ENCODE measurements at regions not wholly inside any gene's neighbourhood (a gene's known extent, or its start where the extent isn't known, plus 50 kb on each side); places are given as distances from the start of the nearest gene placed in this dataset.

DNA sequence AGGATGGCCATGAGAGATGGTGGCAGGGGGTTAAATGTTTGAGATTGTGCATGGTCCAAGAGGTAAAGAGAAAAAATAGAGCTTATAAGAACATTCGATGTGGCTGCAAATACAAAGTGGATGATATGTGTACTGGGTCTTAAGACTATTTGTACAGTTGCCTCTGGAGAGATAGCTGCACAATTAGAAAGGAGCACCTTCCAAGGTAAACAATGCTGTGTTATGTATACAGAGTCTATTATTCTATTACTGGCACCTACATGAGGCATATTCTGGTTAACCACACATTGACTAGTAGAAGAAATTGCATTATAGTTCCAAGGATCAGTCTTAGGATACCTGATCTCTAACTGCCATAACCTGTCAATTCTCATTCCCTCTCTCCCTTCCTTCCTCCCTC, 238.0 kb upstream of the FOXN3 start:
- no peak for DNase-seq (ENCODE audit: low spot score in 2 of 2)
- TF ChIP-seq, protein P1, sequence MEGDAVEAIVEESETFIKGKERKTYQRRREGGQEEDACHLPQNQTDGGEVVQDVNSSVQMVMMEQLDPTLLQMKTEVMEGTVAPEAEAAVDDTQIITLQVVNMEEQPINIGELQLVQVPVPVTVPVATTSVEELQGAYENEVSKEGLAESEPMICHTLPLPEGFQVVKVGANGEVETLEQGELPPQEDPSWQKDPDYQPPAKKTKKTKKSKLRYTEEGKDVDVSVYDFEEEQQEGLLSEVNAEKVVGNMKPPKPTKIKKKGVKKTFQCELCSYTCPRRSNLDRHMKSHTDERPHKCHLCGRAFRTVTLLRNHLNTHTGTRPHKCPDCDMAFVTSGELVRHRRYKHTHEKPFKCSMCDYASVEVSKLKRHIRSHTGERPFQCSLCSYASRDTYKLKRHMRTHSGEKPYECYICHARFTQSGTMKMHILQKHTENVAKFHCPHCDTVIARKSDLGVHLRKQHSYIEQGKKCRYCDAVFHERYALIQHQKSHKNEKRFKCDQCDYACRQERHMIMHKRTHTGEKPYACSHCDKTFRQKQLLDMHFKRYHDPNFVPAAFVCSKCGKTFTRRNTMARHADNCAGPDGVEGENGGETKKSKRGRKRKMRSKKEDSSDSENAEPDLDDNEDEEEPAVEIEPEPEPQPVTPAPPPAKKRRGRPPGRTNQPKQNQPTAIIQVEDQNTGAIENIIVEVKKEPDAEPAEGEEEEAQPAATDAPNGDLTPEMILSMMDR (IDR thresholded peaks at IDR 0.05): no peak
- TF ChIP-seq POLR2AphosphoS5 (IDR thresholded peaks at IDR 0.05) (no peak), EP300 (IDR thresholded peaks at IDR 0.05) (no peak), POLR2A (IDR thresholded peaks at IDR 0.05) (no peak)
- no peaks in the 10 kb centered on the region for H3K9me3 ChIP-seq
- whole genome bisulfite sequencing: 63% methylated on average over 1 of the region's 1 CpG
- H3K4me3 ChIP-seq: no peak overlapping the region
- H3K4me1 ChIP-seq: peaks cover 1% of the 10 kb centered on the region
- H3K27me3 ChIP-seq: no peaks in the 10 kb centered on the region
- H3K36me3 ChIP-seq: no peaks in the 10 kb centered on the region
- no peak overlapping the region for H3K27ac ChIP-seq

DNA sequence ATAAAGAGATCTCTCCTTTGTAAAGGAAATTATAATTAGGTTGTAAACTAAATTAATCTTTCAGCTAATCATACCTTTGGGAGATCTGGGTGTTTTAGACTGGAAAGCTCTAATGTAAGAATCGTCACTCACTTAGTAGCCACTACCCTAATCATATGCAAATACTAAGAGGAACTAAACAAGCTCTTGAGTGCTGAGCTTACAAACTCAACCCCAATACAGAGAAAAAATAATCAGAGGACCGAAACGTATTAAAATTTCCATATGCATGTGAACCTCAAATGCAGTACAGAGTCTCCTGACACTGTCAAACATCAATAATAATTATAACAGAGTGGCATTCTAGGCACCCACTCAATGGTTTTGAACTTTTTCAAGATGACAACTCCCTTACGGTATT, 235.3 kb upstream of the FOXN3 start:
- WGBS: 89% methylated on average over 4 of the region's 4 CpGs
- DNase-seq (ENCODE audit: low spot score in 2 of 2): no peak
- no peaks in the 10 kb centered on the region for H3K36me3 ChIP-seq
- TF ChIP-seq EP300 (IDR thresholded peaks at IDR 0.05) (no peak), POLR2A (IDR thresholded peaks at IDR 0.05) (no peak), POLR2AphosphoS5 (IDR thresholded peaks at IDR 0.05) (no peak)
- TF ChIP-seq, protein P1 (IDR thresholded peaks at IDR 0.05): no peak
- no peak overlapping the region for H3K27ac ChIP-seq
- H3K27me3 ChIP-seq: no peaks in the 10 kb centered on the region
- H3K9me3 ChIP-seq: no peaks in the 10 kb centered on the region
- H3K4me1 ChIP-seq: no peaks in the 10 kb centered on the region
- no peak overlapping the region for H3K4me3 ChIP-seq

DNA sequence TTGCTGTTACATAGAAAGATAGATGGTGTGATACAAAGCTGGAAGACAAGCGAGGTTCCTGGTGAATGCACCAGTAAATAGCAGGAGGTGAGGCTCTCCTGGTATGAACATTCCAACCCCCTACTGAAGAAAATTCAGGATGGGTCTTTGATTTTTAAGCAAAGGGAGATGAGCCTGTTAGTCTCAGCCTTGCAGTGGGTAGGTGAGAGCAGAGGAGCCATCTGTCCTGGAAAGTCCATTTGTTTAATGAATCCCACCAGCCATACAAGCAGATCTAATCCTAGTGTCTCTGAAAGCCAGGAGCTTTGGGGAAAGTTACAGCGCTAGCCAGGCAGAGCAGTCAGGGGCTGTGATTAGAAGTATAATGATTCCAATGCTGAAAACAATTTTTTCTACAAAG, 234.8 kb upstream of the FOXN3 start:
- no peak for TF ChIP-seq EP300 (IDR thresholded peaks at IDR 0.05)
- no peak for TF ChIP-seq POLR2A (IDR thresholded peaks at IDR 0.05)
- no peak overlapping the region for H3K4me3 ChIP-seq
- no peaks in the 10 kb centered on the region for H3K27me3 ChIP-seq
- H3K27ac ChIP-seq: no peak overlapping the region
- DNase-seq (ENCODE audit: low spot score in 2 of 2): no peak
- H3K36me3 ChIP-seq: no peaks in the 10 kb centered on the region
- H3K9me3 ChIP-seq: no peaks in the 10 kb centered on the region
- H3K4me1 ChIP-seq: no peaks in the 10 kb centered on the region
- WGBS: 98% methylated on average over 2 of the region's 2 CpGs

DNA sequence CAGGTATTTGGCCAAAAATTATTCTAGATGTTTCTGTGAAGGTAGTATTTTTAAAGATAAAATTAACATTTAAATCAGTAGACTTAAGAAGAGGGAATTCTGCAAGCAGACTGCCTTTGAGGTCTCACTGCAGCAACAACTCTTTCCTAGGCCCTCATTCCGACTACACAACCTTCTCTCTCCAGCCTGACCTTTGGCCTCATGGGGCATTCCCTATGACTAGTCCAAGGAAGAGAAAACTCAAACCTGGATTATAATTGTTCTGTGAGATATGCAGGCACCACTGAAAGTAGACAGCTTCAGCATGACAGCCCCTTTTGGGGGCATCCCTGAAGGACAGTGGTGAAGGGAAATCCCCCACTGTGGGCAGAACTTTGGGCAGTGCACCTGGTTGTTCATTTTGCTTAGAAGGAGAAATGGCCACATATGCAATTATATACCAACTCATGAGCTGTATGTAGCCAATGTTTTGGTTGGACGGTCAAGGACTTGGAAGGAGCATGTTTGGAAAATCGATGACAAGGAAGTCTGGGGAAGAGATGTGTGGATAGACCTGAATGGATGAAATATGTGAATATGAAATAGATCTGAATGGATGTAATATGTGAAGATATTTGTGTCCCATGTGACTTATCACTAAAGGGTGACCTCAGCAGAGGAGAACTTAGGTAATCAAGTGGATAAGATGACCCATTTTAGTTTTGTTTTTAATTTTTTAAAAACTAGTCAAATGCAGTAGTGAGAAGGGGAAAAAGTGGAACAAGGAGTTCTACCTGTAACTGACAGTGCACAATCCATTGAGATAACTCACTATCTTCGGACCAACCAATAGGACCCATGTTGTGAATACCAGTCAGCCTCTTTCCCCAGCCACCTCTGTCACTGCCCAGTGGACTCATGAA, 233.3 kb upstream of the FOXN3 start:
- no peak for DNase-seq (ENCODE audit: low spot score in 2 of 2)
- Histone ChIP-seq H3K4me3 (no peak overlapping the region), H3K4me1 (no peaks in the 10 kb centered on the region), H3K27ac (no peak overlapping the region), H3K9me3 (no peaks in the 10 kb centered on the region), H3K27me3 (no peaks in the 10 kb centered on the region), H3K36me3 (no peaks in the 10 kb centered on the region)
- TF ChIP-seq POLR2A (IDR thresholded peaks at IDR 0.05) (no peak), EP300 (IDR thresholded peaks at IDR 0.05) (no peak)
- 94% methylated on average over 4 of the region's 4 CpGs for WGBS

DNA sequence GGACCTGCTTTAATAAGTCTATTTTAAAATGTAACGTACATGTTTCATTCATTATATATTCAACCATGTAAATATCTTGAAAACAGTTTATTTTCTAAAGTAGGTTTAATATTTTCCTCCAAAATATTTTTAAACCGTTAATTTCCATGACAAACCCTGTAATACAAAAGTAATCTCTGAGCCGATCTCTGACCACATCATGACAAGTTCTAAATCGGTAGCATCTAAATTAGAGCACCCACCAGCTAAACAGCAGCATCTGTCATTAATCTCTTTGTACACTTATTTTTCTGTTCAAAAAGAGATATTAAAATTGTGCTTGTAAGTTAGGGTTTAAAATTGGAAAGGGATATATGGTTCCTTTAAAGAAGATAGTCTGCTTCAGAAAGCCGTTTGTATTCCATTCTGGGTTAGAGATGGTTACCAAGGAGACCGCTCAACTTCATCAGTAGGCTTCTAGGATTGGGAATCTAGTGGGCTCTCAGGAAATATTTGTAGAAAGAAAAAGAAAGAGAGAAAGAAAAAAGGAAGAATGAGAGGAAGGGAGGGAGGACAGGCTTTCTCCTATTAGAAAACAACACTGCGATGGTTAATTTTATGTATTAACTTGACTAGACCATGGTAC, 232.5 kb upstream of the FOXN3 start:
- no peaks in the 10 kb centered on the region for H3K9me3 ChIP-seq
- no peak overlapping the region for H3K4me3 ChIP-seq
- no peak overlapping the region for H3K27ac ChIP-seq
- H3K27me3 ChIP-seq: no peaks in the 10 kb centered on the region
- TF ChIP-seq, protein P1 (IDR thresholded peaks at IDR 0.05): no peak
- TF ChIP-seq EP300 (IDR thresholded peaks at IDR 0.05): no peak
- no peak for TF ChIP-seq POLR2A (IDR thresholded peaks at IDR 0.05)
- TF ChIP-seq POLR2AphosphoS5 (IDR thresholded peaks at IDR 0.05): no peak
- WGBS: 79% methylated on average over 7 of the region's 7 CpGs
- H3K4me1 ChIP-seq: no peaks in the 10 kb centered on the region
- DNase-seq (ENCODE audit: low spot score in 2 of 2): no peak
- no peaks in the 10 kb centered on the region for H3K36me3 ChIP-seq

DNA sequence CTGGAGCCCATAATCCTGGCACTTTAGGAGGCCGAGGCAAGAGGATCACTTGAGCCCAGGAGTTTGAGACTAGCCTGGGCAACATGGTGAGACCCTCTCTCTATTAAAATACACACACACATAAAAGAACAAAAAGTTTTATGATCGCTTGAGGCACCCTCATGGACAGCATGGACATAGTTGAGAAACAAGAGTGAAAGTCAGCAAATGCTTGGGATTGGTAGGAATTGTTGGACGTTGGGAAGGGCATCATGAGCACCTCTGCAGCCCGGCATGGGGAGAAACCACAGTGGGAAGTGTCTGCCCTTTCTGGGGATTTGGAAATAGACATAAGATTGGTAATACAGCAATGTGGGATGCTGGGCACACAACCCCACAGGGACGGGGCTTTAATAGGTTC, 231.9 kb upstream of the FOXN3 start:
- TF ChIP-seq POLR2A (IDR thresholded peaks at IDR 0.05) (no peak), EP300 (IDR thresholded peaks at IDR 0.05) (no peak), POLR2AphosphoS5 (IDR thresholded peaks at IDR 0.05) (no peak)
- TF ChIP-seq, protein P1 (IDR thresholded peaks at IDR 0.05): no peak
- no peaks in the 10 kb centered on the region for H3K9me3 ChIP-seq
- no peak overlapping the region for H3K4me3 ChIP-seq
- H3K27ac ChIP-seq: no peak overlapping the region
- 82% methylated on average over 5 of the region's 5 CpGs for WGBS
- H3K27me3 ChIP-seq: no peaks in the 10 kb centered on the region
- no peaks in the 10 kb centered on the region for H3K4me1 ChIP-seq
- DNase-seq (ENCODE audit: low spot score in 2 of 2): no peak
- H3K36me3 ChIP-seq: no peaks in the 10 kb centered on the region

Data from suprapubic skin (tissue), 4 donors.